Hepatocyte (in vitro differentiated cells): ENCODE measurements at regions not wholly inside any gene's neighbourhood (a gene's known extent, or its start where the extent isn't known, plus 50 kb on each side); places are given as distances from the start of the nearest gene placed in this dataset.

Source experiments
- EZH2 ChIP-seq: fragments of 200-600 bp; sonication (generic); IDR thresholded peaks from 2 replicates; pipeline ENCODE4 v1.6.1; 2016; ENCODE audit warnings: antibody characterized with exemption, mild to moderate bottlenecking, borderline replicate concordance
- EZH2phosphoT487 ChIP-seq: fragments of 200-600 bp; sonication (generic); IDR thresholded peaks from one replicate; pipeline ENCODE4 v1.6.1; 2018; ENCODE audit warnings: antibody characterized with exemption, mild to moderate bottlenecking, low read depth, moderate library complexity; ENCODE audit not compliant: unreplicated experiment, severe bottlenecking
- TF ChIP-seq, protein P1 (sequence below): fragments of 200-600 bp; sonication (generic); IDR thresholded peaks from 2 replicates; pipeline ENCODE4 v1.5.1; 2016; ENCODE audit warnings: antibody characterized with exemption, mild to moderate bottlenecking; ENCODE audit not compliant: poor library complexity

DNA sequence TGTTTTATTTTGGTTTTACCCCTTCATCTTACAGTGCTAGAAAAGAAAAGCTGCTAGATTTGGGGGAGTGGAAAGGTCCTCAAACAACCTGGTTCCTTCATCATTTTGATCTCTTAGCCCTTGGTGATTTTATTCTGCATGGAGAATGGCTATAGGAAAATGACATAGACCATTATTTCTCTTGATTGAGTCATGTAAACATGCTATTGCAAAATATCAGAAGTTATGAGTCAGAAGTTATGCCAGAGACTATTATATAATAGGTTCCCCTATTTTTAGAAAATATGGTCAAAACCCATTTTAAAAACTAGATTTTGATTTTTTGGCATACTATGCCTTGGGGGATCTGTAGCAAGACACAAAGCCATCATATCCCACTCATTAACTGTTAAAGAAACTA lies 83.7 kb upstream of the FAM9C start:
- TF ChIP-seq EZH2: no peak
- TF ChIP-seq, protein P1, sequence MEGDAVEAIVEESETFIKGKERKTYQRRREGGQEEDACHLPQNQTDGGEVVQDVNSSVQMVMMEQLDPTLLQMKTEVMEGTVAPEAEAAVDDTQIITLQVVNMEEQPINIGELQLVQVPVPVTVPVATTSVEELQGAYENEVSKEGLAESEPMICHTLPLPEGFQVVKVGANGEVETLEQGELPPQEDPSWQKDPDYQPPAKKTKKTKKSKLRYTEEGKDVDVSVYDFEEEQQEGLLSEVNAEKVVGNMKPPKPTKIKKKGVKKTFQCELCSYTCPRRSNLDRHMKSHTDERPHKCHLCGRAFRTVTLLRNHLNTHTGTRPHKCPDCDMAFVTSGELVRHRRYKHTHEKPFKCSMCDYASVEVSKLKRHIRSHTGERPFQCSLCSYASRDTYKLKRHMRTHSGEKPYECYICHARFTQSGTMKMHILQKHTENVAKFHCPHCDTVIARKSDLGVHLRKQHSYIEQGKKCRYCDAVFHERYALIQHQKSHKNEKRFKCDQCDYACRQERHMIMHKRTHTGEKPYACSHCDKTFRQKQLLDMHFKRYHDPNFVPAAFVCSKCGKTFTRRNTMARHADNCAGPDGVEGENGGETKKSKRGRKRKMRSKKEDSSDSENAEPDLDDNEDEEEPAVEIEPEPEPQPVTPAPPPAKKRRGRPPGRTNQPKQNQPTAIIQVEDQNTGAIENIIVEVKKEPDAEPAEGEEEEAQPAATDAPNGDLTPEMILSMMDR: no peak
- no peak for TF ChIP-seq EZH2phosphoT487
